CD14-positive monocyte (primary cell): ENCODE measurements at regions not wholly inside any gene's neighbourhood (a gene's known extent, or its start where the extent isn't known, plus 50 kb on each side); places are given as distances from the start of the nearest gene placed in this dataset.

Source experiments
- DNase-seq, 3 donors: peaks; one replicate each; pipeline ENCODE4 v3.0.0-alpha.2; 2011 to 2022
- H2AFZ ChIP-seq: 2 replicates; pipeline ENCODE4 v1.6.0; 2012; ENCODE audit warnings: mild to moderate bottlenecking, low read depth, low read length, inconsistent platforms; ENCODE audit not compliant: insufficient read depth, poor library complexity, severe bottlenecking
- H3K27ac ChIP-seq, 2 donors: 1 replicate in 1 of 2; 2 replicates in 1 of 2; pipeline ENCODE4 v1.5.1; 2012 to 2013; ENCODE audit warnings: low read length in 2 of 2, control low read depth in 1 of 2, inconsistent platforms in 1 of 2, low read depth in 1 of 2, mild to moderate bottlenecking in 1 of 2
- H3K27me3 ChIP-seq, 2 donors: one replicate each; pipeline versions ENCODE4 v1.6.0 to v1.6.1; 2011 to 2013; ENCODE audit warnings: low read length in 2 of 2; ENCODE audit not compliant: control insufficient read depth in 2 of 2, insufficient read depth in 2 of 2
- H3K36me3 ChIP-seq, 2 donors: replicated peaks in 1 of 2; 1 replicate in 1 of 2; 2 replicates in 1 of 2; pipeline versions ENCODE4 v1.5.1 to v1.6.1; 2012 to 2013; ENCODE audit warnings: low read length in 2 of 2, control low read depth in 1 of 2, inconsistent platforms in 1 of 2, mild to moderate bottlenecking in 1 of 2; ENCODE audit not compliant: insufficient read depth in 2 of 2, control insufficient read depth in 1 of 2
- H3K4me1 ChIP-seq, 2 donors: 1 replicate in 1 of 2; 2 replicates in 1 of 2; pipeline versions ENCODE4 v1.5.1 to v1.6.1; 2012 to 2013; ENCODE audit warnings: low read length in 2 of 2, control low read depth in 1 of 2, inconsistent platforms in 1 of 2, mild to moderate bottlenecking in 1 of 2, moderate library complexity in 1 of 2; ENCODE audit not compliant: insufficient read depth in 2 of 2, control insufficient read depth in 1 of 2
- H3K4me2 ChIP-seq: replicated peaks from 2 replicates; pipeline ENCODE3; 2012; ENCODE audit warnings: low read length, moderate library complexity, mild to moderate bottlenecking; ENCODE audit not compliant: poor library complexity, severe bottlenecking; ENCODE audit errors: extremely low read depth
- H3K4me3 ChIP-seq, 3 experiments: fragments of 200-600 bp in 1 of 3; sonication (generic) in 1 of 3; replicated peaks in 1 of 3; 1 replicate in 2 of 3; 2 replicates in 1 of 3; pipeline ENCODE4 v1.5.1; 2011 to 2013; ENCODE audit warnings: low read length in 3 of 3, mild to moderate bottlenecking in 3 of 3, control low read depth in 2 of 3, low read depth in 2 of 3, inconsistent platforms in 1 of 3, moderate library complexity in 1 of 3
- H3K79me2 ChIP-seq: 2 replicates; pipeline ENCODE4 v1.6.0; 2012; ENCODE audit warnings: mild to moderate bottlenecking, control low read depth, inconsistent platforms, low read length, moderate library complexity; ENCODE audit not compliant: insufficient read depth
- H3K9ac ChIP-seq: 2 replicates; pipeline ENCODE4 v1.6.0; 2017; ENCODE audit warnings: low read length, mild to moderate bottlenecking; ENCODE audit not compliant: insufficient read depth, poor library complexity, severe bottlenecking
- H3K9me3 ChIP-seq, 2 donors: replicated peaks in 1 of 2; 1 replicate in 1 of 2; 2 replicates in 1 of 2; pipeline versions ENCODE4 v1.5.1 to v1.6.1; 2012 to 2013; ENCODE audit warnings: low read length in 2 of 2, control low read depth in 1 of 2; ENCODE audit not compliant: control insufficient read depth in 1 of 2, insufficient read depth in 1 of 2
- H4K20me1 ChIP-seq: 2 replicates; pipeline ENCODE4 v1.6.0; 2012; ENCODE audit warnings: mild to moderate bottlenecking, low read length, control low read depth, moderate library complexity; ENCODE audit not compliant: insufficient read depth
- H3K27ac Mint-ChIP-seq, 7 donors: one replicate each; pipeline ENCODE4 v1.8.0; 2020; ENCODE audit warnings: mild to moderate bottlenecking in 7 of 7, mixed read lengths in 7 of 7, moderate library complexity in 6 of 7, inconsistent platforms in 2 of 7
- H3K27me3 Mint-ChIP-seq, 3 donors: one replicate each; pipeline ENCODE4 v1.8.0; 2021 to 2022; ENCODE audit warnings: low read depth in 3 of 3, mild to moderate bottlenecking in 3 of 3, mixed read lengths in 3 of 3, moderate library complexity in 3 of 3, inconsistent platforms in 1 of 3
- H3K36me3 Mint-ChIP-seq, 2 donors: one replicate each; pipeline ENCODE4 v1.8.0; 2020; ENCODE audit warnings: mixed read lengths in 2 of 2, inconsistent platforms in 1 of 2, mild to moderate bottlenecking in 1 of 2
- H3K4me1 Mint-ChIP-seq: one replicate; pipeline ENCODE4 v1.8.0; 2020; ENCODE audit warnings: mild to moderate bottlenecking, mixed read lengths
- H3K4me3 Mint-ChIP-seq, 2 donors: one replicate each; pipeline ENCODE4 v1.8.0; 2020; ENCODE audit warnings: mild to moderate bottlenecking in 2 of 2, mixed read lengths in 2 of 2, moderate library complexity in 1 of 2
- H3K9me3 Mint-ChIP-seq, 7 donors: one replicate each; pipeline ENCODE4 v1.8.0; 2020 to 2022; ENCODE audit warnings: mixed read lengths in 7 of 7, mild to moderate bottlenecking in 6 of 7, moderate library complexity in 6 of 7, inconsistent platforms in 2 of 7
- WGBS: methylation state at CpG from one replicate; pipeline ENCODE4 v1.1.5; 2013; ENCODE audit warnings: missing lambda C conversion rate; ENCODE audit not compliant: insufficient coverage; 5-methylcytosine and 5-hydroxymethylcytosine counted together
- intact Hi-C, 2 donors: fragments of 100-400 bp; cut with micrococcal nuclease; formaldehyde crosslinking; loops; one replicate each; pipeline versions ENCODE4 v1.15.0 to v1.15.1; 2023
- TF ChIP-seq, protein P1 (sequence below): fragments of 200-600 bp; IDR thresholded peaks from one replicate; pipeline ENCODE4 v1.8.0; 2022; ENCODE audit warnings: antibody characterized with exemption, mild to moderate bottlenecking

DNA sequence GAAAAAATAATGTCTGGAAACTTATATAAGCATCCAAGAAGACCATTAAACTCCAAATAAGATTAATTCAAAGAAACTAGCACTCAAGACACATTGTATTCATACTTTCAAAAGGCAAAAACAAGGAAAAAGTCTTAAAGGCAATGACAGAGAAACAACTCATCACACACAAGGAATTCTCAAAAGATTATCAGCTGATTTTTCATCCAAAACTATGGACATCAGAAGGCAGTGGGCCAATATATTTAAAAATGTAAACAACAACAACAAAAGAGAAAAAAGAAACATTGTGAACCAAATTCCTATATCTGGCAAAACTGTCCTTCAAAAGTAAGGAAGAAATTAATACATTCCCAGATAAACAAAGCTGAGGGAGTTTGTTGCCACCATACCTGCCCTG, 711.4 kb upstream of the GALNTL6 start:
- Histone ChIP-seq H3K27me3 (no peaks in the 10 kb centered on the region), H3K4me2 (no peak overlapping the region), H3K27ac (no peak overlapping the region), H3K79me2 (no peaks in the 10 kb centered on the region), H3K36me3 (no peaks in the 10 kb centered on the region), H2AFZ (no peak overlapping the region), H4K20me1 (no peaks in the 10 kb centered on the region), H3K4me1 (no peaks in the 10 kb centered on the region), H3K9ac (no peak overlapping the region), H3K9me3 (peaks cover 4 to 7% of the 10 kb centered on the region in 2 donors), H3K4me3 (no peak overlapping the region)
- no peaks in the 10 kb centered on the region for H3K4me1 Mint-ChIP-seq
- peaks cover 4 to 15% (median 10%) of the 10 kb centered on the region in 7 donors for H3K9me3 Mint-ChIP-seq
- no peak overlapping the region for H3K4me3 Mint-ChIP-seq
- TF ChIP-seq, protein P1, sequence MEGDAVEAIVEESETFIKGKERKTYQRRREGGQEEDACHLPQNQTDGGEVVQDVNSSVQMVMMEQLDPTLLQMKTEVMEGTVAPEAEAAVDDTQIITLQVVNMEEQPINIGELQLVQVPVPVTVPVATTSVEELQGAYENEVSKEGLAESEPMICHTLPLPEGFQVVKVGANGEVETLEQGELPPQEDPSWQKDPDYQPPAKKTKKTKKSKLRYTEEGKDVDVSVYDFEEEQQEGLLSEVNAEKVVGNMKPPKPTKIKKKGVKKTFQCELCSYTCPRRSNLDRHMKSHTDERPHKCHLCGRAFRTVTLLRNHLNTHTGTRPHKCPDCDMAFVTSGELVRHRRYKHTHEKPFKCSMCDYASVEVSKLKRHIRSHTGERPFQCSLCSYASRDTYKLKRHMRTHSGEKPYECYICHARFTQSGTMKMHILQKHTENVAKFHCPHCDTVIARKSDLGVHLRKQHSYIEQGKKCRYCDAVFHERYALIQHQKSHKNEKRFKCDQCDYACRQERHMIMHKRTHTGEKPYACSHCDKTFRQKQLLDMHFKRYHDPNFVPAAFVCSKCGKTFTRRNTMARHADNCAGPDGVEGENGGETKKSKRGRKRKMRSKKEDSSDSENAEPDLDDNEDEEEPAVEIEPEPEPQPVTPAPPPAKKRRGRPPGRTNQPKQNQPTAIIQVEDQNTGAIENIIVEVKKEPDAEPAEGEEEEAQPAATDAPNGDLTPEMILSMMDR, result no peak
- H3K27me3 Mint-ChIP-seq, result no peaks in the 10 kb centered on the region
- H3K36me3 Mint-ChIP-seq, result no peaks in the 10 kb centered on the region
- no peak overlapping the region for H3K27ac Mint-ChIP-seq
- intact Hi-C loops, result no loop called here
- no peak for DNase-seq

DNA sequence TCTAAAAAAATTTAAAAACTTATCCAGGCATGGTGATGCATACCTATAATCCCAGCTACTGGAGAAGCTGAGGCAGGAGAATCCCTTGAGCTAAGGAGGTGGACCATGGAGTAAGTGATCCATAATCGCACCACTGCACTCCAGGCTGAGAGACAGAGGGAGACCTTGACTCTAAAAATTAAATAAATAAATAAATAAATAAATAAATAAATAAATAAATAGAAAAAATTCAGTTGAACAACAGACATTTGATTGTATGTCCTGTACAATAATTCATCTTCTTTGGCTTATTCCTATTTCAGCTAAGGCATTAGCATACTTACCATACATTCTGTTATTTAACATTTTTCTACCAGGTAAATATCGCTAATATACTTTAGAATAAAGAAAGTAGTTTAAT, 726.1 kb upstream of the GALNTL6 start:
- WGBS, result no CpG with 5 or more reads among the region's 2 CpGs
- Histone ChIP-seq H3K4me2 (no peak overlapping the region), H3K27me3 (no peaks in the 10 kb centered on the region), H3K79me2 (no peaks in the 10 kb centered on the region), H2AFZ (no peak overlapping the region), H3K4me3 (no peak overlapping the region), H4K20me1 (no peaks in the 10 kb centered on the region), H3K9ac (no peak overlapping the region), H3K9me3 (peaks cover 0 to 9% of the 10 kb centered on the region in 2 donors), H3K36me3 (no peaks in the 10 kb centered on the region), H3K4me1 (no peaks in the 10 kb centered on the region), H3K27ac (no peak overlapping the region)
- H3K36me3 Mint-ChIP-seq, result no peaks in the 10 kb centered on the region
- intact Hi-C loops, result no loop called here
- no peak overlapping the region for H3K27ac Mint-ChIP-seq
- no peak for DNase-seq
- TF ChIP-seq, protein P1, result no peak
- no peaks in the 10 kb centered on the region for H3K27me3 Mint-ChIP-seq
- no peaks in the 10 kb centered on the region for H3K4me1 Mint-ChIP-seq
- H3K9me3 Mint-ChIP-seq, result peaks cover 4 to 18% (median 12%) of the 10 kb centered on the region in 7 donors
- no peak overlapping the region for H3K4me3 Mint-ChIP-seq
